Hematopoietic multipotent progenitor cell treated with erythropoietin and hydrocortisone succinate and interleukin-3 and kit ligand, for 6 days (in vitro differentiated cells): ENCODE measurements at regions not wholly inside any gene's neighbourhood (a gene's known extent, or its start where the extent isn't known, plus 50 kb on each side); places are given as distances from the start of the nearest gene placed in this dataset.

Source experiments
- DNase-seq: peaks from one replicate; pipeline ENCODE4 v3.0.0-alpha.2; 2015

GRCh38 chr6:22401206-22401605 is 104.4 kb upstream of the PRL start:
- DNase-seq = no peak

GRCh38 chr6:22401932-22402331 is 105.1 kb upstream of the PRL start:
- no peak for DNase-seq

DNA sequence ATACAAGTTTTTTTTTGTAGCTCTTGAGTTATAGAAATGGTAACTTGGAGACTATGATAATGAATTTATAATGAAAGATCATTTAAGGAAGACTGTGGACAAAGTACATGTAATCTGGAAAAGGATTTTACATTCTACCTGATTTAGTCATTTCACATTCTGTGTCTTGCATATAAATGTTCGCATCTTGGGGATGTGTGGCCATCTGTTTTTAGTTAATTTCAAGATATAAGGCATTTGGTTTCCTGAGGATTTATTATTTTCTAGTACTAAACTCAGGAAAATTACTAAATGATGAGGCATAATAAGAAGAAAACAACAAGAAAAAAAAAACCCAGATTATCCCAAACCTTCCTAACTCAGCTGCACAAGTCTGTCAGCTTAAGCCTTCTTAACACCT is 112.7 kb upstream of the PRL start:
- DNase-seq = no peak

GRCh38 chr6:22411376-22412105 is 114.7 kb upstream of the PRL start:
- no peak for DNase-seq

DNA sequence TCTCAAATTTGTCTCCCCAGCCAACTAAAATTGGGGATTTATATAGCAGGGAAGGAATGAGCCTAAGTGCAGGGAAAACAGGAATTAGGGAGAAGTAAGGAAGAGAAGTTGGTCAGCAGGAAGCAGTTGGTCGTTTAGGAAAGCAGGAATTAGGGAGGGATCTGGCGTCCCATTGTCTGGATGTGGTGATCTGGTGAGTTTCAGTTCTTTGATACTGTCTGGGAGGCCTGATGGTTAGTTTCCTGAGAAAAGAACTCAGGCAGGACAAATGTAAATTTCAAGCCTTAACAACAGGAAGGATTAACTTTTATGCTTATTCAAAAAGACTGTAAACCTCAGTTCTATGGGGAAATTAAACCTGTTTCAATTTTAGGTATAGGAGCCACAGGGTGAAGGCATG is 116.2 kb upstream of the PRL start:
- DNase-seq = no peak

DNA sequence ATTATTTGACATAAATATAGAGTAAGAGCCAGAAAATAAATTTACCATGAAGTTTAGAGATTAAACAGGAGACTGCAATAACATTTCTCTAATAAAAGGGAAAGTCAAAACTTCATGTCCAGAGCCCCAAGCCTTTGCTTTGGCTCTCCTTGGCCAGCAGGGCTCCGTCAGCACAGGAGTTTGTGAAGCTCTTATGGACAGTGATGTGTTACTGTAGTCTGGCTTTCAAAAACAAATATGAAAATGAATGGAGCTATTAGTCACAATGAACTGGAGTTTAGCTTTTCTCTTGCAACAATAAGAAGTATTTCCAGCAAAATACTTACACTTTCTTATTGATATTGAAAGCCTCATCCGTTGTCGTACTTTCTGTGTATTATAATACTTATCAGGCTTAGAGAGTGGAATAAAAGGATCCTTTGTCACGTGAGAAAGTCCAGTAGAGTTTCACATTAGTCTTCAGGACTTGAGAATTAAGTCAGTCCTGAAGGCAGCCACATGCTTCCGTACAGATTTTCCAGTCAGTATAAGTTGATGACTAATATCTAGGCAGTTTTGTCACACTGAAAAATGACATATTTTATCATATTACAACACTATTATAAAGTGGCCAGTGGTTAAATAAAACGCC is 117.0 kb upstream of the PRL start:
- DNase-seq = no peak

DNA sequence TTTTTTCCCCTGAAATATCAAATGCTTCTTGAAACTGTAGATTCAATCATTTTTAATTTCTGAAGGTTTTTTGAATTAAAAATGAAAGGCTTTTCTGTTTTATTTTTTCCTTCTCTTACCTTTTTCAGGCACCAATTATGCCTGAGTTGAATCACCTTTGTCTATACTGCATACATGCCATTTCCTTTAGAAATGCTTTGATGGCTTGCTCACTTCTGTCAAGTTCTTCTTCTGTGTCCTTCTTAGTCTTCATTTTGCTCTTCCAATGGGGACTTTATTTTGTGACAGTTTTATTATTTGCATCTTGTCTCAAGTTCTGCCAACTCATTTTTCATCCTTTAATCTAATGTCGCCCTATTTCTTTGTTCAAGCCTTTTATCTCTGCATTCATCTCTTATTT is 121.9 kb upstream of the PRL start:
- DNase-seq = no peak

DNA sequence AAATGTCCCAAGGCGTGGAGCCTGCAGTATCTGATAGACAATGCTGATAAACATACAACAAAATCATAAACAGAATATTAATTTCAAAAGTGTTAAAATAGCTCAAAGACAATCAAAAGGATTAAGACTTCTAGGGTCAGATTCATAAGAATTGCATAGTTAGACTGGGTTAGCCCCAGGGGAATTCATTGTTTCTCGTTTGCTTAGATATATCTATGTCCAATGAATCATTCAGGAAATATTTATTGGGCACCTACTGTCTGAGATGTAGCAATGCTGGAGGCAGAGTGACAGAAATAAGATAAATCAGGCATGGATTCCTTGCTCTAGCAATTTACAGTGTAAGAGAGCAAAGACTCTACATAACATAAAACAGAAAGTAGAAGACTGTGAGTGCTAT is 124.4 kb upstream of the PRL start:
- DNase-seq = no peak

DNA sequence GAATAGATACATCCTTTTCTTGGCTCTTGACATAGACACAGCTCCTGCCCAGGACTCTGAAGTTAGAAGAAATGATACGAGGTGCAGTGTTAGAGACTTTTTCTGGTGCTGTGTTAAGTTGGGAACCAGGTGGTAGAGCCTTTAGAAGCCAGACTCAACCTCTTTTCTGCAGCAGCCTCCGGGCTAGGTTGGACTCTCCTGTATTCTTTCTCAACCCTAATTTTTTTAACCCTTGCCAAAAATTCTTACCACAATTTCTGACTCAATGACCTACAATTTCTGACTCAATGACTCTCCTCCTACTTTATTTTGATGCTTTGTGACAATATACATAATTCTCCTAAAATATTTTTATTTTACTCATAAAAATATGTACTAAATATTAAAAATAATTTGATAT is 127.4 kb upstream of the PRL start:
- no peak for DNase-seq

GRCh38 chr6:22432060-22432459 is 135.2 kb upstream of the PRL start:
- no peak for DNase-seq

DNA sequence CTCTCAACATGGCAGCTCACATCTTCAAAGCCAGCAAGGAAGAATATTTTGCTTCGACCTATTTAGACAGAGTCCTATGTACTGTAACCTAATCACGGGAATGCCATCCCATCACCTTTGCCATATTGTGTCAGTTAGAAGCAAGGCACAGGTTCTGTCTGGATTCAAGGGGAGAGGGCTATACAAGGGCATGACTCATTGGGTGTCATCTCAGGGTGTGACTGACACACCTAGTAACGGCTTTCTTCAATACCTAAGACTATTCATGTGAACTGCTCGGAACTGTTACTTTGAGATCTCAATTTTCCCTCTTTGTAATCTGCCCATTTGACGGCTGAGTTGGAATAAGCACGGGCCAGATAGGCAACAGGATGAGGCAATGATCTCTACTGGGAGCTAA is 135.6 kb upstream of the HDGFL1 start:
- DNase-seq = no peak

GRCh38 chr6:22435151-22435550 is 134.2 kb upstream of the HDGFL1 start:
- DNase-seq = no peak

DNA sequence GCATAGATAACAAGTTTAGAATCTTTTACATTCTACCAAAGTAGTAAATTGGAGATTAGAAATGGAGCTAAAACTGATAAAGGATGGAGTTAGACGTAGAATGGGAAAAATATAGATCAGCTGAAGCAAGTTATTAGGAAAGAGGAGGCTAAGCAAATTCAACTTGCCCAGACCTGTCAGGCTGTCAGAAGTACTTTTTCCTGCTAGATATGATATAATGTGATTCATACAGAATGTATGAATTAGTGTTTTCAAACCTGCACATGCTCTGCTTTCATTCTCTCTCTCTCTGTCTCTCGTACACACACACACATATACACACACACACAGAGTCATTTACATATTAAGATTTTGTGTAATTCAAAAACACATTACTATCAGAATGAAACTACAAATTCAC is 133.2 kb upstream of the HDGFL1 start:
- no peak for DNase-seq

GRCh38 chr6:22437665-22438064 is 131.7 kb upstream of the HDGFL1 start:
- DNase-seq = no peak

DNA sequence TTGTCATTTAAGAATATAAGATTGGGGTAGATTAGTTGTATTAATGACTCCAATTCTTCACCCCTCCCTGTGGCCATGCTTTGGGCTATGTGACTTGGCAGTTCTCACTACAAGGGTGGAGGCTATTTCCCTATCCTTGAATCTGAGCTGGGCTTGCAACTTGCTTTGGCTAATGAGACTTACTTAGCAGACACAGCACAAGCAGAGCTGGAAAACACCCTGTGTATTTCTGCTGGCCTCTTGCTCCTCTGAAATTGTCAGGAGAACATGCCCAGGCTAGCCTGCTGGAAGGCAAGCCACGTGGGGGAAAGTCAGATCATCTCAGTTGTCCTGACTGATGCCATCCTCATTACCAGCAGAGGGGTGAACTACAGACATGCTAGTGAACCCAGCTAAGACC is 126.5 kb upstream of the HDGFL1 start:
- no peak for DNase-seq

- no peak for DNase-seq
Measured at GRCh38 chr6:22444330-22444729, 125.0 kb upstream of the HDGFL1 start.

- DNase-seq = no peak
Measured at GRCh38 chr6:22445946-22446345, 123.4 kb upstream of the HDGFL1 start.

DNA sequence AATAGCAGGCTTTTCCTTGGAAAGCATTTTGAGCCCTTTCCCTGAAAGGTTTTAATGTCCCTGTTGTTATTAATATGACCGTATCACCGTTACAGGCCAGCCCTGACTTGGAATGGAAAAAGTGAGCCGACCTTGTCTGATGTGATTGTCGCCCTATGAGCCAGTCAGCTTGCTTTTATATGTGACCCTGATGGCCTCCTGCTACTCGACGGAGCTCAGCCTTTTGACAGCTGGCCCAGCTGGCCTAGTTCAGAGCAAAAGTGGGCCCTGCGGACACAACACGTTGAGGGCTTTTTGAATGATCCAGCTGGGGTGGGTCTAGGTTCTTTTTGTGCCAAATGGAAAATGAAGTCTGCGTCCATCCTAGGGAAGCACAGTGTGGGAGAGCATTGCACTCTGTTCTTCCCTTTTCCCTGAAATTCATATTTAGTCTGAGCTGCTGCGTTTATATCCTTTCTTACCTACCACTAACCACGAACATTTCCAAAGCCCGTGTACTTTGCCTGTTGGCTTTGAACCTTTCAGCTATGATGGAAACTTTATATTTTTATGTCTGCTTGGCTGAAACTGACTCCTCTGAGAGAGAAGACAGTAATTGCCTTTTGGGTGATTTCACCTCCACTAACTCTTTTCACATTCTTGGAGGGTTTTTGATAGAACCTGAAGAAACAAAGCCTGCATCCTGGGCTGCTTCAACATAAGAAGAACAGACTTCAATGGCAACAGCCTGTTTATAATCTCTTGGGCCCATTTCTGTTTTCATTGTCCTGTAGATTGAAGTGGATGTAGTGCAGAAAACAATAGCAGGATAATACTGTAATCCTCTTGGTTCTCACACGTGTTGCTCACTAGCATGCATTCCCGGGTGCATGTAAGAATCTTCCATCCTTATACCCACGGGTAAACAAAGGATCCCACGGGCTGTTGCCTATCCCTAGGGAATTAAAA is 121.8 kb upstream of the HDGFL1 start:
- DNase-seq = no peak

DNA sequence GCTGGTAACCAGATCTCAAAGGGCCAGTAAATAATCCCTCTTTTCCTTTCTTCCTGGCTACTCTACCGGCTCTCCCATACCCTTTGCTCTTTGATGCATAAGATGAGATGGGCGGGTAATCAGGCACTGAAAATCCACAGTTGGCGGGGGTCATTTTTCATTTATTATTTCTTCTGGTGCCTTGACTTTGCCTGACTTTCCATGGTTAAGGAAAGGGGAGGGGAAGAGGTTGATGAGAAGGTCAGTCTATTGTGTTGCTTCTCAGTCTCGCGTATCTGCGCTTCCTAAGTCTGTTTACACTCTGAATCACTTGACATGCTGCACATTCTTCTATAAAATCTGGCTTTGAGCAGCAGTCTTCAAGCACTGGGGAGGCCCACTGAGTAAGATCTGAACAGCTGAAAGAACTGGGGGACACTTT is 121.1 kb upstream of the HDGFL1 start:
- no peak for DNase-seq

DNA sequence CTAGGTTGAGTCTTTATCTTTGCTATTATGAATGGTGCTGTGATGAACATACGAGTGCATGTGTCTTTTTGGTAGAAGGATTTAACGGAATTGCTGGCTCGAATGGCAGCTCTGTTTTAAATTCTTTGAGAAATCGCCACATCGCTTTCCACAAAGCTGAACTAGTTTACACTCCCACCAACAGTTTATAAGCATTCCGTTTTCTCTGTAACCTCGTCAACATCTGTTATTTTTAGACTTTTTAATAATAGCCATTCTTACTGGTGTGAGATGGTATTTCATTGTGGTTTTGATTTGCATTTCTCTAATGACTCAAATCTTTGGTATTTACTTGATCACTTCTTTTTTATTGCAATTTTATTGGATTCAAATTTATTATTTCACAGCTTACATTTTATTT is 117.4 kb upstream of the HDGFL1 start:
- no peak for DNase-seq

DNA sequence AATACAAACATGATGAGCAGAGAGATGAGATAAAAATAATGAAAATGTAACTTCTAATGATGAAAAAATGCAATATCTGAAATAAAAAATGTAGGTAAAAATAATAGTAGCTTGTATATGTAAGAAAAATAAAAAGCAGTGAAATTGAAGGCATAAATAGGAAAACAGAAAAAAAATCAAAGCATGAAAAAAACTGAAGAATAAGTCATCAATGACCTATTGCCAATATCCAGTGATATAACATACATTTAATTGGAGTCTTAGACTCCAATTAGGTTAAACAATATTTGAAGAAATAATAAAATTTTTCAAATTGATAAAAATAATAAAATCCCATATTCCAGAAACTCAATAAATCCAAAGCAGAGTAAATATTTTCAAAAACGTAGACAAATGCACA is 114.0 kb upstream of the HDGFL1 start:
- DNase-seq = no peak

GRCh38 chr6:22457996-22458395 is 111.4 kb upstream of the HDGFL1 start:
- DNase-seq = no peak

DNA sequence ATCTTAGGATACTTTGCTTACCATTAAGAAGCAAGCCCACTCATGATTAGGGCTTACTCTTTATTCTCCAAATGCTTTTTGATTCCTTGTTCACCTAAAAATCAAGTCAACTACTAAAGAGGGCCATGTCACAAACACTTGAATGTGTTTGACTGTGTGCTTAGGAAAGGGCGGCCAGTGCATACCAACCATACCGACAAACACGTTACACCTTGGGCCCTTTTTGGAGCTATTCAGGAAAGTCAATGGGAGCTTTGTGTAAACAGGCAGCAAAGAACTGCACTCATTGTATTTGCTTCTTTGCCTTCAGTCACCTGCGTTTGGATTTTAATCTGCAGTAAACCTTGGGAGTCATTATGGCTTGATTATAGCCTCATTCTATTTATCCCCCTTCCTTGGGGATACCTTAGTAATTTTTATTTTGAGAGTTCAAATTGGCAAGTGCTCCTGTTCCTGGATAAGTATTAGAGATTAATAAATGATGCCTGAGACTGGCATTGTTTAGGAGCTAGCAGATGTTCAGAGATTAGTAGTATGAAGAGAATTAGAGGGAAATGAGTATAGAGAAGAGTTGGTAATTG is 102.6 kb upstream of the HDGFL1 start:
- DNase-seq = no peak

DNA sequence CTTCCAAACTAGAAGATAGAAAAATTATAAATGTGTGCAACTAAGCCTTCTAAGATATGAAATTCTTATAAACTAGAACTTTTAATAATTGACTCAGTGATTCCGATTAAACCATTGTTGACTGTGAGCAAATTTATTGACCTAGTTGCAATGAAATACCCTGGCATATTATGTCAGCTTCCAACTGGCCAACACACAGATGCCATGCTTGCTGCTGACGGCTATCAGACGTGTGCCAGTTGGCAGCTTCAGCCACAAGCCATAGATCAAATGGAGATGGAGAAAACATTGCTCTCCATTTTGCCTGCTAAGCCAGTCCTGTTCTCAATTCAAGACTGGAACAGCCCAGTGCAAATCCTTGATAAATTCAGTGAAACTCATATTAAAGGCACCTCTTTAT is 101.7 kb upstream of the HDGFL1 start:
- no peak for DNase-seq
